Midbrain (tissue), 1 donor: ENCODE measurements at regions not wholly inside any gene's neighbourhood (a gene's known extent, or its start where the extent isn't known, plus 50 kb on each side); places are given as distances from the start of the nearest gene placed in this dataset.

Experiments
- DNase-seq: peaks from one replicate; lab custom pipeline; 2025; lab: John Stamatoyannopoulos, UW

DNA sequence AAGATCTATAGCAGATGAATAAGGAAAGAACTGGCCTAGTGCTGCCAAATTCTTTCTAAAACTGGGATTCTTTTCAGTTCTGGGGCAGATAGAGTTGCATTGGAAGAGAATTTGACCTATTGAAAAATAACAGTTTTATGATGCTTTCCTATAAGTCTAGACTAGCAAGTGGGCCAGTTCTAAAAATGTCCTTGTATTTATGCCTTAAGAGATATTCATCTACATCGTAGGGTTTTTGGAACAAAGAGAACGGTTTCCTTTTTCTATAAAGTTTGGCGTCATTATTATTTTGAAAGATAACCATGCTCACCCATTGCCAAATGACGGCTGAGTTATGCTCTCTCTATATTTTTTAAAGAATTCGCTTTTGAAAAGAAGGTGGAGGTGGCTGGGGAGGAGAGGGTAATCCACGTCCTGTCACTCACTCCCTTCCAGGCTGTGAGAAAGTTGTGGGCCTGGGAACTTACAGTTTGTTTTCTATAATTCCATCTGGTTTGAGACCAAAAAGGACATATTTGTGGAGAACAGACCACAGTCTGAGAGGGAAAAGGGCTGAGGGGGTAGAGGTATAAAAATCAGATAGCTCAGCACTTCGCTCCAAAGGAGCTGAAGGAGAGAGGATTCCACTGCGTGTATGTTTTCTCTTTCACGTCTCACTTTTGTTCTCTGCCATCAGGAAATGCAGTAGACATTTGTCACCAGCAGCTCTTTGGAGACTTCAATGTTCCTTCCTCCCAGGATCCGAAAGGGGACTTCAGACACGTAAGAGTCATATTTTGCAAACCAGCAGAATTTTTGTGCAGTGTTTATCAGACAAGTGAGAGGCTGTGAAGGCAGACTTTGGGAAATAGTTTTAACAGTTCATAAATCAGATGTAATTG lies 281.9 kb upstream of the FN1 start:
- DNase-seq = no peak

DNA sequence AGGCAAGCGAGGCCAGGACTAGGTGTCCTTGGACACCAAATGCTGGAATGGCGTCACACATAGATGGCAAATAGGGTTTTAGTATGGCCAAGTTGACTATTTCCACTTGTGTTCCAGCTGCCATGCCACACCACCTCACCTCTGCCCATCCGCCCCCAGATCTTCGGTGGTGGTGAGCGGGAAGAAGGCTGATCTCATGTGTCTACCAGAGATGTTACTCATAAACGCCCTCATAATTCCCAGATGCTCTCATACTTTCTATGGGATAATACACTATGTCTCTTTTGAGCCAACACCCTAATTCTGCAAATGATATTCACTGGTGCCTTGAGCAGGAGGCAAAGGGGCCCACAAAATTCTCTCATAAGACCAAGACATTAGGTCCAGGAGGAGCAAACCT lies 281.1 kb upstream of the FN1 start:
- DNase-seq = no peak

DNA sequence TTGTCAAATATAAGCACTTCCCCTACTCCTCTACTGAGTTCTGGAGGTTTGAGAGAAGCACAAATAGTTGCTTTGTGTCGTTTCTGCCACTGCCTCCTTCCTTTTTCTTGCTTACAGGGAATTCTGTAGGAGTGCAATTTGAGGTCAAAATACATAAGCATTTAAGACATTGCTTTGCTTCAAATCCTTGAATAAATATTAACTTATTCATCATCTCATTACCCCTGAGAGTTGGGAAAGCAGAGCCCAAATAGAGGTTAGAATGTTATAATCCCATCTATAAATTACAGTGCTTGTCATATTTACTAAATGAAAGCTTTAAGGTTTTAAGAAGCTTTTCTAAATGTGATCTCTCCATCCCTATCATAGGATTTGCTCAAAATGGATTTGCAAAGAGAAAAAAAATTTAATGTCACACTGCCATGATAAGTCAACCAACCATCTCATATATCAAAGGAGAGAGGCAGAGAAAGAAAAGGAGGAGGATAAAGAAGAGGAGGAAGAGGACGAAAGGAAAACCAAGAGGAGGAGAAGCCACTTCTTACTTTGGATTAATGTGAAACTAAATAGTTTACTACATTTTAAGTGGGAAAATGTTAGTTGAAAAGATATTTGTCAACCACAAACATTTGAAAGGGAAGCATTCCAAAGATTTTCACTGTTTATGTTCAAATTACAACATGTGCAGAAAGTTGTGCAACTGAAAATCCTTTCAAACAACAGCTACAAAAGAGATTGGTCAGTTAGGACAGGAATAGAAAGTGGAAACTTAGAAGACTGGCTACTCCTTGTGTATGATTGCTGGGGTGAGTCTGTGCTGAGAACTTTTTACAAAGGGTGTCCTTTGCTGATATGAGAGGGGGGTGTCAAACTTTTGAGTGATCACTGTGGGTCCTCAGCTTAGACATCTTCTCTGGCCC lies 277.3 kb upstream of the FN1 start:
- DNase-seq = no peak

DNA sequence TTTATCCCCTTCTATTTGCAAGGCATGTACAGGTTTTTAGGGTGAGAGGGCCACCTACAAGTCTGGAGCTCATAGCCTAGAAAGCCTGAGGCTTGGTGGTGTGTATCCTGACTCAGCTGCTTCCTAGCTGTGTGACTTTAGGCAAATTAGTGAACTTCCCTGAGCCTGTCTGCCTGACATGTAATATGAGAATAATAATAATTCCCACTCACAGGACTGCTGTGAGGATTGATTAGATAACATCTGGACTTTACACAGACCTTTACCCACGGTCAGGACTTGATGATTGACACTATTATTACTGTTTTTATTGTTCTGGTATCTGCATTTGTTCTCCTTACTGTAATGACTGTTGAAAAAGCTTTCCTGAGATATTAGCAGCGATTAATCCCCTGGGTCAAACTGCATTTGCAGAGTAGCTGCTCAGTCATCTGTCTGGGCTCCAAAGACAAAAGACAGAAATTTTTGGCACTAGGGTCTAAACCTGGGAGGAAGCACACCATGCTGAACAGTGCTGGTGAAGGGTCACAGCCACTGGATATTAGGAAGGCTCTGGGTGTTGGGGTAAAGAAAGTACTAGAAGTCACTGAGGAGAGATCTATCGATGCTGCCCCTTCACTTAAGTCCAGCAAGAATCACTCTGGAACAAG lies 276.5 kb upstream of the FN1 start:
- DNase-seq = no peak

DNA sequence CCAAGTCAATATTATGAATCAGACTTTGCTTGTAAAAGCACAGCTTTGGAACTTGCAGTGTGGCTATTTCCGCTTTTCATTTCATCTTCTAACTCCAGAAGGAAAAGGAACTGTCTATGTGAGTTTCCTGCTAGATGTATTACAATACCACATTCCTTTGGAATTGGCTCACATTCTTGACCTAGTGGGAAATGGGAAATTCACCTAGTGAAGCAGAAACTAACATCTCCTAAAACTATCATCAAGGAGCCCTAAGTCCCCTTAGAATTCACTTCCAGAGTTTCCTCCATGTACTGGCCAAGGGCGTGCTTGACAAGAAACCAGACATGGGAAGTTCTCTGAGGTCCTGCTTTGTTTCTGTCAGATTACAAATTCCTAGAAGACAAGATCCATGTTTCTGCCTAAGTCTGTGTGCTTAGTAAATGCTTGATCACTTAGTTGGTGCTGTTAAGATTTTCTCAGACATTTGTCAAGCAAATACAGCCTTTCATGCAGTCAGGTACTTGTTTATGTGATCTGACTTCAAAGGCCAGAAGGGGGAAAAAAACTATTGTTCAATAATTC lies 275.7 kb upstream of the FN1 start:
- no peak for DNase-seq

DNA sequence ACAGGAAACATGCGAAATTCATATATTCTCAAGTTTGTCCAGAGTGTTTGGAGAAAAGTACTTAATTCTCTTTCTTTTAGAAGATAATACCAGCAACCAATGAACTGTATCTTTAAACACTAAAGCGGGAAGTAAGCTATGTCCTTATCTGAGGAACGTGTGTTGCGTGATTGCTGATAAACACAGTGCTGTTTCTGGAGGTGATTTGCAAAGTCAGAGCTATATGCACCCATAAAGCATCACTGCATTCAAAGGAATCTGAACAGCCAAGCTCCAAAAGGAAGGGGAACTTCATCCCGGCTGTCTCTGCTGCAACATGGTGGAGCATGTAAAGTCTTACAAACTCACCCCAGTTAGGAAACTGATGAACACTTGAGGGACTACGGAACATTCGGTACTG lies 271.7 kb upstream of the FN1 start:
- no peak for DNase-seq

DNA sequence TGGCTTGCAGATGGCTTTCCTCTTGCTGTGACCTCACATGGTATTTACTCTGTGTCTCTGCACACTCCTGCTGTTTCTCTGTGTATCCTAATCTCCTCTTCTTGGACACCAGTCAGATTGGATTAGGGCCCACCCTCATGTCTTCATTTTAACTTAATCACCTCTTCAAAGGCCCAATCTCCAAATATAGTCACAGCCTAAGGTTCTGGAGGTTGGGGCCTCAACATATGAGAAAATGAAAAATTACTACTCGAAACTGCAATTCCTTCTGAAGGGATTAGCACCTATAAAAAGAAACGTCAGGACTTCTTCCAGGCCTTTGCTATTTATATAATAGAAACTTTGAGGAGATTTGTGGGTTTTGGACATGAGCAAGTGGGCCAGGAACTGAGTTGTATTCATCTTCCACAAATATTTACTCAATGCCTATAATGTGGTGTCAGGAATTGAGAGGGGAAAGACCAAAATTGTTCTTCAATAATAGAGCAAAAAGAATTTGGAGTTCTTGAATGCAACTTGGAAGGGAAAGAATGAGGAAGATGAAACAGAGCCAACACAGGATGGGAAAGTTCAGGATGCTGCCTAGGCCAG lies 270.0 kb upstream of the FN1 start:
- DNase-seq = no peak

DNA sequence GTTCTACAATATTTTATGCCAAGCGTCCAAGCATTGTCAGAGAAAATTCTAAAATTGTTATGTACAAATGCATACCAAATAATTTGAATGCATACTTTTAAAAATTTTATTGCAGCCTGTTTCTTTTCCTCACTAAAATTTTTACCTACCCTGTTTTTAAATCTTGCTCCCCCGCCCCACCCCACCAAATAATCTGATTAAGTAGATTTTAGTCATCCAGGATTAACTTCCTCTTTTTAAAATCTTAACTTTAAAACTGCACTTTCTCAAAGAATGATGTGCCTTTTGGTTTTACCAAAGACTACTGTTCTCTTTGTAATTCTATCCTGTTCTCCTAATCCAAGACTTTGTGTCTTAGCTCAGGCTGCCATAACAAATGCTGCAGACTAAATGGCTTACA lies 269.4 kb upstream of the FN1 start:
- no peak for DNase-seq

DNA sequence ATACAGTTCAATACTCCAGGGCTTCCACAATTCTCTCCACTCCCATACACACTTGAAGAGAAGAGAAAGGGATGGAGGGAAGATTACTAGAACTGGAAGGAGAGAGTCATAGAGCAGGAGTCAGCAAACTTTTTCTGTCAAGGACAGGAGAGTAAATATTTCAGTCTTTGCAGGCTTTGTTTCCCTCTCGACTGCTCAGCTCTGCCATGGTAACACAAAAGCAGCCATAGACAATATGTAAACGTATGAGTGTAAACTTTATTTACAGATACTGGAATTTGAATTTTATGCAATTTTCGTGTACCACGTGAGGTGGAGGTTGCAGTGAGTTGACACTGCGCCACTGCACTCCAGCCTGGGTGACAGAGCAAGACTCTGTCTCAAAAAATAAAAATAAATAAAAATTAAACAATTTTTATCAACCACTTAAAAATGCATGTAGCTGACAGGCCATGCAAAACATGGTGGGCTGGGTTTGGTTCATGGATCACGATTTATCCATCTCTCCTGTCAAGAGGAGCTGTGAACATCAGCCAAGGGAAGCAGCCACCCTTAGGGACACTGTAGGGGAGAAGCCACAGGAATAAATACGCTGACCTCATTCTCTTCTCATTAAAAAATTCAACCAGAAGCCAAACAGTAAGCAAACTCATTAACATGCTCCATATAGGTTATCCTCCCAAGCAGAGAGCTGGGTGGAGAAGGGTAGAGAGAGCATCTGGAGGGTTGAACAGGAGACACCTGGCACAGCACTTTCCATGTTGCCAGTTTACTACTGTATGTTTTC lies 266.4 kb upstream of the FN1 start:
- DNase-seq = no peak

DNA sequence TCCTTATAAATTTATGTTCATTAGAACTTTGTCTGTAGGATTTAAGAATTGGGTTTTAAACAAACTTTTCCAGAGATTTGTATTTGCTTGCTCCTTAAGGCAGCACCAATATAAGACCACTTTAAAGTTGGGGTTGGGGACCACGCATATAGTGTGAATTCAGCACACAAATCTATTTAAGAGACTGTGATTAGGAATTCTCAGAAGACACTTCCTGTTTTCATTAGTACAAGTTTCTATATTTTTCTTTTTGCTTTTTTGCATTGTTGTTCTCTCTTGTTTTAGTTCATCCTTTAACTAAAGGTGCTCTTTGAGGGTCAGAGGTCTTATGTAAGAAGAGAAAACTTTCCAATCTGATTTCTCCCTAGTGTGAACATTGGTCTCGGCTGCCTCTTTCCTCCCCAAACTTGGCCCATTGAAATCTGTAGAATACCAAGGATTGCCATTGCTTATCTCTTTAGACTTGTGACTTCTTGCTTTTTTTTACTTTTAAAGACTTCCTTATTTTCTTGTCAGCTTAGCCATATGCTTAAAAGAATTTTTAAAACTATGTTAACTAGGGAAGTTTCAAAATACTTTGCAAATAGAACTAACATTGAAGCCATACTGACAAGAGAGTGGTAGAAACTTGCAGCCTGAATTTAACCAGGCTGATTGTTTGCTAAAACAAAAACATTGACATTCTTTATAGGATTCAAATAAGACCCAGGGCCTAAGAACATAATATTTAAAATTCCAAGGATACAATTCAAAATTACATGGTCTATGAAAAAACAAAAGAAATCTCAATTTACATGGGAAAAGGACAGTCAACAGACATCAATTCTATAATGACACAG lies 264.1 kb upstream of the FN1 start:
- no peak for DNase-seq

DNA sequence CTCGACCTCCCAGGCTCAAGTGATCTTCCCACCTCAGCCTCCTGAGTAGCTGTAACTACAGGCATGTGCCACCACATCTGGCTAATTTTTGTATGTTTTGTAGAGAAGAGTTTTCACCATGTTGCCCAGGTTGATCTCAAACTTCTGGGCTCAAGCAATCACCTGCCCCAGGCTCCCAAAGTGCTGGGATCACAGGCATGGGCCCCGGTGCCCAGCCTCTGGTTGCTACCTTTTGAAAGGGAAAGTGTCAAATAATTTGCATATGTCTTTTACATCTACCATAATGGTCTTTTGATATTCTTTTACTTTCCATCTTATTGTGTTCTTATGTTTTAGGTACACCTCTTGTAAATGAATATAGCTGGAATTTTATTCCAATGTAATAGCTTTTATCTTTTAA lies 263.1 kb upstream of the FN1 start:
- no peak for DNase-seq

DNA sequence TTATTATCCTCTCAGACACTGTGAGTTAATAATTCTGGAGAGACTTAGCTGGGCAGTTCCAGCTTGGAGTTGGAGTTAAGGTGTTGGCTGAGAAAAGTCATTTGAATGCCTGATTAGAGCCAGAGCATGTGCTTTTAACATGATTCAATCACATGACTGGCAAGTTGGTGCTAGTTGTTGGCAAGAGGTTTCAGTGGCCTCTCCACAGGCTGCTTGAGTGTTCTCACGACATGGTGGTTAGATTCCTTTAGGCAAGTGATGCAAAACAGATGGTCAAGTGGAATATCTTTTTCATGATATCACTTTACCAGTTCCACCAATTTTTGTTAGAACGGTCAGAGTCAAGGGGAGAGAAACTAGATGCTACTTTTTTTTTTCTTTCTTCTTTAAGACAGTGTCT lies 262.7 kb upstream of the FN1 start:
- DNase-seq = no peak

DNA sequence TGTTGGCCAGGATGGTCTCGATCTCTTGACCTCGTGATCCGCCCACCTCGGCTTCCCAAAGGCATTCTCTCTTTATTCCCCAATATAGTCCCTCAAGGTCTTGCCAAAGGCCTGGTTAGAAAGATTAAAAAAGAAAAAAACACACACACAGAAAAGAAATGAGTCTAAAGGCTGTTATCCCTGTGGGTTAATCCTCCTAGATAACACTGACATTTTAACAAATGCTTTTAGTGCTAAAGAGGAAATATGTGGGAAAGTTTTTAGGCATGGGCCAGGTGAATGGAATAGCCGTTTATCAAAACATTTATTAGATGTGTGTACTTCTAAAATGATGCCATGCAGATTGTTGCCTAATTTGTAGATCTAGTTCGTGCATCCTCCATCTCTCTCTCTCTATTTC lies 261.6 kb upstream of the FN1 start:
- DNase-seq = no peak

DNA sequence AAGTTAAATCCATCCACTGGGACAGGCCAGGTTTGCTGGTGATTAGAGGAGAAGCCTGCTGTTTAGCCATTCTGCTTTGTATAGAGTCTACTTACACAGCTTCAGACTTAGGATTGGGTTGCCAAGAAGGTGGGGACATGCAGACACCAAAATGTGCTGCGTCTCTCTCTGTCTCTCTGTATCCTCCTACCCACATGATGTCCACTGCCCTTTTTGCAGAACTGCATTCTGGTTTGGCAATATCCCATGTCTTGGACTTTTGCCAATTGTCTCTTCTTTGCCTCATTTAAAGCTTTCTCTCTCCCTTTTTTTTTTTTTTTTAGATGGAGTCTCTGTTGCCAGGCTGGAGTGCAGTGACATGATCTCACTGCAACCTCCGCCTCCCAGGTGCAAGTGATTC lies 261.1 kb upstream of the FN1 start:
- DNase-seq = no peak

DNA sequence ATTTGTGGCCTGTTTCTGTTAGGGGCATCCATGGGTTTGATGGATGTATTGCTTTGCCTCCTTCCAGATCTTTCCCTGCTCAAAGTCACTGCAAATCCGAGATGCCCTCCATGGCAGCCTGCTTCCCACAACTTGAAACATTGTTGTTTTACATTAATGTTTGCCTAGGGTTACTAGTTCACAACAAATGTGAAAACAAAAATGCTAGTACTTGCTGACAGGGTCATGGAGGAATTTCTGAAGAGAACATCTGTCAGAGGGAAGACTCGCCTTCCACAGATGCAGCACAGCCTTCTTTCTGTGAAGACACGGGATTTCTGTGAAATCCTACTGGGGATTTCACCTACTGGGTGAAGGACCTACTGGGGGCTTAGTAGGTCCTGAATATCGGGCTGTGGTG lies 260.0 kb upstream of the FN1 start:
- no peak for DNase-seq

DNA sequence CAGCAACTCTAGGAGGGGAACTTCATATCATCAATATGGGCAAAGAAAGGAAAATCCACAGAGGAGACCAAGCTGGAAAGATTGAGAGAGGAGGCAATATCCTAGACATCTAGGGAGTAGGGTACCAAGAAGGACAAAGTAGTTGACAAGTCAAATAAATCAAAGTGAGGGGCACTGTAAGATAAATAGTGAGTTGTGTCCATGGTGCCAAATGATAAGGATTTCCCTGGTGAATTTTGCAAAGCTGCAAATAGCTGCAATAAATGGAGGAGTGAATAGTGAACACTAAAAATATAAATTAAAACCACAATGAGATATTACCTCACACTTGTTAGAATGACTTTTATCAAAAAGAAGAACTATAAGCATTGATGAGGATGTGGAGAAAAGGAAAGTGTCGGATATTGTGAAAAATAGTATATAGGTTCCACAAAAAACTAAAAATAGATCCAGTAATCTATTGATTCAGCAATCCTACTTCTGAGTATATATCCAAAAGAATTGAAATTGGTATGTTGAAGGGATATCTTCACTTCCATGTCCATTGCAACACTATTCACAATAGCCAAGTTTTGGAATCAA lies 258.2 kb upstream of the FN1 start:
- DNase-seq = no peak

DNA sequence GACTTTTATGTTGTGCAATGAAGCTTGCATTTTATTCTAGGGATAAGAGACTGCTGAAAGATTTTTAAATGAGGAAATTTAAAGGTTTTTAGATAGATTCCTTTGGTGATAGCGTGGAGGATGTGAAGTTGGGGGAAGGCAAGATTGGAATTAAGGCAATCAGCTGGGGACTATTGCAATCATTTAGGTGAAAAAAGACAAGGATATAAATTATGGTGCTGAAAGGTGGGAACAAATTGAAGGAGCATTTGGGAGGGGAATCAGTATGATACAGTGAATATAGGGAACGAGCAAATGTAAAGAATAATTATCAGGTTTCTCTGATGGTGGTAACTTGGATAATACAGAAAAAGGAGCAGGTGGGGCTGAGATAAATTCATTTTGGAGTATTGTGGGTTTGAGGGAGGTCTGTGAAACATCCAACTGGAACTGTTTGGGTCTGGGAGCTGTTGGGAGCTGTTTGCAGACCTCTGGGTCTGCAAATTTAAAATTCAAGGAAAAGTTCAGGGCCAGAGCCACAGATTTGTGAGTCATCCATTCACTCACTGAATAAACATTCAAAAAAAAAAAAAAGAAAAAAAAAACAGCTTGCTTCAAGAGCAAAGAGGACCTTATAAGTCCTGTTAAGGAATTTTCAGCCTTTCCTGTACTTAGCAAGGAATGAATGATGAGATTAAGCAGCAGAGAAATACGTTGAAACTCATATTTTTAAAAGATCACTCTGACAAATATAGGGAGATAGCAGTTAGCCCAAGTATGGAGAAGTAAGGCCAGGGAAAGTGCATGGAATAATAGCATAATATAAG lies 257.5 kb upstream of the FN1 start:
- no peak for DNase-seq

DNA sequence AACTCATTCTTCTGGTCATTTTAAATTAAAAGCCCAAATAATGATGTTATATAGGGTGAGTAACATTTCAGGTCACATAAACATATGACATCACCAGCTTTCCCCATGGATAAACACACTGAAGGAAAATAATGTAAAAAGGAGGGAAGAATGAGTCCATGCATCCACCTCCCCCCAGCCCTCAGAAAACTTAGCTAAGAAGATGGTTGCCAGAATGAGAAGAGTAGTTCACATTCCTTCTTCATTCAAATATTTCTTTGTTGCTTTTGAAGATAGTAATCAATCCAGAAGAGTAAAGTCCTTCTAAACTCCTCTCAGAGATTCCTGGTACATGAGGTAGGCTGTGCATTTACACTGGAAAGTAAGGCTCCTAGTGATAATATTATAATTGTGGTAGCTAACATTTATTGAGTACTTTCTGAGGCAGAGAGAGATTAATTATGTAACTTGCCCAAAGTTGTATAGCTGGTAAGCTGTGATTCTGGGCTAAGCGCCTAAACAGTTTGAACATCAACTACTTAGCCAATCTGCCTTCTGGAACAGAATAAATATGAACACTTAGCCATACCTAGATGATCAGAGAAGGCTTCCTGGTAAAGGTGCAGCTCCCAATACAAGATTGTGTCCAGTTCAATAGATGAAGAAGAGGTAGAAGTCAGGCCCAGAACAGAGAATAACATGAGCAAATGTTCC lies 256.7 kb upstream of the FN1 start:
- no peak for DNase-seq
